ENCODE measurements at regions not wholly inside any gene's neighbourhood (a gene's known extent, or its start where the extent isn't known, plus 50 kb on each side); places are given as distances from the start of the nearest gene placed in this dataset.
"Not testable (repeated sequence)": the region's sequence is repeated elsewhere in the genome, so short reads cannot be mapped to it uniquely, and the experiment has no call there.

DNA sequence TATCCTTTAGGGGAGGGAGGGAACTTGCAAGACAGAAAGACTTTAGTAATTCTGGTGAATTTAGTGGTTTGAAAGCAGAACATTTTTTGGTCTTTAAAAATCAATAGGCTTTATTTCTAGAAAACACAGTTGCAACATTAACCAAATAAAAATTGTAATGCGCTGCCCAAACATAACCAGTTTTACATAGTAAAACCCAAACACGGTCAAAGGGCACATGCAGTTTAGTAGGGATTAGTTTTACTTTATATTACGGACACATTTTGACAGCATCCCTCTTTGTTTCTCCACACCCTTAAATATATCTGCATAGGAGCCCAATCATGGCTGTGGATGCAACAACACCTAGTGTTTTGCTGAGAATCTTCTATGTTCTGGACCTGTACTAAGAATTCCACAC, 156.7 kb downstream of the NR2F2 start:
- Histone ChIP-seq H3K79me2 (no peaks in the 10 kb centered on the region), H3K9me2 (replicated peaks; ENCODE audit: insufficient read depth) (no peaks in the 10 kb centered on the region), H2AFZ (no peak overlapping the region), H3K4me3 (no peak overlapping the region), H3K4me1 (ENCODE audit: insufficient read depth) (no peaks in the 10 kb centered on the region), H3K9me3 (ENCODE audit: low read depth) (no peaks in the 10 kb centered on the region), H3K27me3 (peaks cover 20% of the 10 kb centered on the region), H3K27ac (no peak overlapping the region), H4K20me1 (ENCODE audit: insufficient read depth, poor library complexity, severe bottlenecking) (no peaks in the 10 kb centered on the region), H3K36me3 (replicated peaks; ENCODE audit: insufficient read depth, low read depth) (no peaks in the 10 kb centered on the region), H3K4me2 (no peak overlapping the region)
- TF ChIP-seq EZH2 (IDR thresholded peaks at IDR 0.05; ENCODE audit: borderline replicate concordance) (no peak), CTCF (IDR thresholded peaks at IDR 0.05; ENCODE audit: poor library complexity) (no peak), EZH2phosphoT487 (IDR thresholded peaks at IDR 0.05; ENCODE audit: low read depth, severe bottlenecking, unreplicated experiment) (no peak)
- 94% methylated on average over 3 of the region's 3 CpGs for WGBS (ENCODE audit: low lambda C conversion rate, missing lambda C conversion rate)
- no peak for DNase-seq (ENCODE audit: low spot score)

DNA sequence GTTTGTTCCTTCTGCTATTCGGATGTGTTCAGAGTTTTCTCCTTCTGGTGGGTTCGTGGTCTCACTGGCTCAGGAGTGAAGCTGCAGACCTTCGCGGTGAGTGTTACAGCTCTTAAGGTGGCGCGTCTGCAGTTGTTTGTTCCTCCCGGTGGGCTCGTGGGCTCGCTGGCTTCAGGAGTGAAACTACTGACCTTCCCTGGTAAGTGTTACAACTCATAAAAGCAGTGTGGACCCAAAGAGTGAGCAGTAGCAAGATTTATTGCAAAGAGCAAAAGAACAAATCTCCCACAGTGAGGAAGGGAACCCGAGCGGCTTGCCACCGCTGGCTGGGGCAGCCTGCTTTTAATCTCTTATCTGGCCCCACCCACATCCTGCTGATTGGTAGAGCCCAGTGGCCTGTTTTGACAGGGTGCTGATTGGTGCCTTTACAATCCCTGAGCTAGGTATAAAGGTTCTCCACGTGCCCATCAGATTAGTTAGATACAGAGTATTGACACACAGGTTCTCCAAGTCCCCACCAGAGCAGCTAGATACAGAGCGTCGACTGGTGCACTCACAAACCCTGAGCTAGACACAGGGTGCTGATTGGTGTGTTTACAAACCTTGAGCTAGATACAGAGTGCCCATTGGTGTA, 160.7 kb downstream of the NR2F2 start:
- not testable (repeated sequence) for H3K9me2 ChIP-seq (replicated peaks; ENCODE audit: insufficient read depth); H3K36me3 ChIP-seq (replicated peaks; ENCODE audit: insufficient read depth, low read depth); H3K9me3 ChIP-seq (ENCODE audit: low read depth); H2AFZ ChIP-seq; H4K20me1 ChIP-seq (ENCODE audit: insufficient read depth, poor library complexity, severe bottlenecking); DNase-seq (ENCODE audit: low spot score); H3K4me3 ChIP-seq; H3K27ac ChIP-seq; H3K4me1 ChIP-seq (ENCODE audit: insufficient read depth); H3K79me2 ChIP-seq
- WGBS (ENCODE audit: low lambda C conversion rate, missing lambda C conversion rate): 83% methylated on average over 14 of the region's 15 CpGs
- H3K27me3 ChIP-seq: peaks cover 20% of the 10 kb centered on the region
- peak overlapping the region; percentile 86 for H3K4me2 ChIP-seq

DNA sequence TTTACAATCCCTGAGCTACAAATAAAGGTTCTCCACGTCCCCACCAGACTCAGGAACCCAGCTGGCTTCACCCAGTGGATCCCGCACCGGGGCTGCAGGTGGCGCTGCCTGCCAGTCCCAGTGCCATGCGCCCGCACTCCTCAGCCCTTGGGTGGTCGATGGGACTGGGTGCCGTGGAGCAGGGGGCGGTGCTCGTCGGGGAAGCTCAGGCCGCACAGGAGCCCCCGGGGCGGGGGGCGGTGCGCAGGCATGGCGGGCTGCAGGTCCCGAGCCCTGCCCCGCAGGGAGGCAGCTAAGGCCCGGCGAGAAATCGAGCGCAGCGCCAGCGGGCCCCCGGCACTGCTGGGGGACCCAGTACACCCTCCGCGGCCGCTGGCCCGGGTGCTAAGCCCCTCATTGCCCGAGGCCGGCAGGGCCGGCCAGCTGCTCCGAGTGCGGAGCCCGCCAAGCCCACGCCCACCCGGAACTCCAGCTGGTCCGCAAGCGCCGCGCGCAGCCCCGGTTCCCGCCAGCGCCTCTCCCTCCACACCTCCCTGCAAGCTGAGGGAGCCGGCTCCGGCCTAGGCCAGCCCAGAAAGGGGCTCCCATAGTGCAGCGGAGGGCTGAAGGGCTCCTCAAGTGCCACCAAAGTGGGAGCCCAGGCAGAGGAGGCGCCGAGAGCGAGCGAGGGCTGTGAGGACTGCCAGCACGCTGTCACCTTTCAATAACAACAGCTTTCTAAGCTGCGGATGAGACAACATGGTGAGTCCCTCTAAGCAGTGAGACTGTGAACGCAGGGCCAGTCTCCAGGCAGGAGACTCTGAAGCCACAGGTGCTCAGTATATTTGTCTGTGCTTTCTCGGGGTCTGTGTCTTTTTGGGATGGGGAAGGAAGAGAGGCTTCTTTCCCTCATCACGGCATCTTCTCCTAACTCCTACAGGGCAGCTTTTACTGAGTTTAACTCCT, 161.5 kb downstream of the NR2F2 start:
- H3K9me3 ChIP-seq (ENCODE audit: low read depth); H3K9me2 ChIP-seq (replicated peaks; ENCODE audit: insufficient read depth); H3K4me1 ChIP-seq (ENCODE audit: insufficient read depth); H3K79me2 ChIP-seq; H4K20me1 ChIP-seq (ENCODE audit: insufficient read depth, poor library complexity, severe bottlenecking); H3K27ac ChIP-seq; H3K36me3 ChIP-seq (replicated peaks; ENCODE audit: insufficient read depth, low read depth): not testable (repeated sequence)
- 40% methylated on average over 40 of the region's 58 CpGs for WGBS (ENCODE audit: low lambda C conversion rate, missing lambda C conversion rate)
- Histone ChIP-seq H3K4me3 (peak overlapping the region; percentile 20), H2AFZ (peak overlapping the region; percentile 63), H3K27me3 (peaks cover 18% of the 10 kb centered on the region), H3K4me2 (peak overlapping the region; percentile 86)
- peak; percentile 59 for TF ChIP-seq CTCF (IDR thresholded peaks at IDR 0.05; ENCODE audit: poor library complexity)
- peak; percentile 28 for DNase-seq (ENCODE audit: low spot score)

DNA sequence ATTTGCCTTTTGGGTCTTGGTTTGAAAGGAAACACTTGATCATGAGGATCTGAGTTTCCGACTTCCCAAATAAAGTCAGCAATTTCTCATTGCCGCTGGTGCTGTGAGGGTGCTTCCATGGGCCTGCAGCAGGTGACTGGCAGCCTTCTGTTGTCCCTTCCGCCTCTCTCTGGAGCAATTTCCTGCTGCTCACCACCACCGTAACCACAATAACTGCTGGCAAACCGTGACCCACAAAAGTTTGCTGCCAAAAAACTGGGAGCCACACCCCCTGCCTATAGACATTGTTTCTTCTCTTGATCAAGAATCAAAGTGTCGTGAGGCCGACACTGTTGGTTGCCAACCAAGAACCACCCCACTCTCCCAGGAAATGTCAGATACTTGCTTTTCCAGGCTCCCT, 164.0 kb downstream of the NR2F2 start:
- no peaks in the 10 kb centered on the region for H3K9me2 ChIP-seq (replicated peaks; ENCODE audit: insufficient read depth)
- DNase-seq (ENCODE audit: low spot score): no peak
- no peak for TF ChIP-seq EZH2 (IDR thresholded peaks at IDR 0.05; ENCODE audit: borderline replicate concordance)
- no peak for TF ChIP-seq EZH2phosphoT487 (IDR thresholded peaks at IDR 0.05; ENCODE audit: low read depth, severe bottlenecking, unreplicated experiment)
- TF ChIP-seq CTCF (IDR thresholded peaks at IDR 0.05; ENCODE audit: poor library complexity): no peak
- 89% methylated on average over 7 of the region's 7 CpGs for WGBS (ENCODE audit: low lambda C conversion rate, missing lambda C conversion rate)
- no peaks in the 10 kb centered on the region for H4K20me1 ChIP-seq (ENCODE audit: insufficient read depth, poor library complexity, severe bottlenecking)
- H3K27ac ChIP-seq: no peak overlapping the region
- no peaks in the 10 kb centered on the region for H3K4me1 ChIP-seq (ENCODE audit: insufficient read depth)
- H3K4me3 ChIP-seq: no peak overlapping the region
- H3K9me3 ChIP-seq (ENCODE audit: low read depth): no peaks in the 10 kb centered on the region
- no peak overlapping the region for H3K4me2 ChIP-seq
- H3K36me3 ChIP-seq (replicated peaks; ENCODE audit: insufficient read depth, low read depth): no peaks in the 10 kb centered on the region
- H3K79me2 ChIP-seq: no peaks in the 10 kb centered on the region
- H3K27me3 ChIP-seq: peaks cover 3% of the 10 kb centered on the region
- no peak overlapping the region for H2AFZ ChIP-seq
